Spinal cord (tissue), 9 donors: ENCODE measurements at regions not wholly inside any gene's neighbourhood (a gene's known extent, or its start where the extent isn't known, plus 50 kb on each side); places are given as distances from the start of the nearest gene placed in this dataset.

Experiments
- DNase-seq, 6 donors: peaks; one replicate each; pipeline versions ENCODE4 v3.0.0 to v3.0.0-alpha.2; 2013 to 2015; ENCODE audit warnings: low spot score in 6 of 6, low read depth in 4 of 6
- H3K27ac ChIP-seq: one replicate; pipeline ENCODE4 v1.5.1; 2013; ENCODE audit warnings: low read depth, low read length, control low read depth
- H3K27me3 ChIP-seq: one replicate; pipeline ENCODE4 v1.6.1; 2013; ENCODE audit warnings: low read length; ENCODE audit not compliant: control insufficient read depth, insufficient read depth
- H3K36me3 ChIP-seq: one replicate; pipeline ENCODE4 v1.6.1; 2013; ENCODE audit warnings: low read length; ENCODE audit not compliant: control insufficient read depth, insufficient read depth
- H3K4me1 ChIP-seq: one replicate; pipeline ENCODE4 v1.6.1; 2013; ENCODE audit warnings: low read length; ENCODE audit not compliant: control insufficient read depth, insufficient read depth
- H3K4me3 ChIP-seq: one replicate; pipeline ENCODE4 v1.5.1; 2013; ENCODE audit warnings: low read depth, low read length, control low read depth
- H3K9me3 ChIP-seq: one replicate; pipeline ENCODE4 v1.6.1; 2013; ENCODE audit warnings: low read length; ENCODE audit not compliant: control insufficient read depth, insufficient read depth
- WGBS: methylation state at CpG from one replicate; pipeline ENCODE4 v1.1.5; 2013; ENCODE audit warnings: missing lambda C conversion rate; ENCODE audit not compliant: insufficient coverage; 5-methylcytosine and 5-hydroxymethylcytosine counted together
- donor health status: healthy.

DNA sequence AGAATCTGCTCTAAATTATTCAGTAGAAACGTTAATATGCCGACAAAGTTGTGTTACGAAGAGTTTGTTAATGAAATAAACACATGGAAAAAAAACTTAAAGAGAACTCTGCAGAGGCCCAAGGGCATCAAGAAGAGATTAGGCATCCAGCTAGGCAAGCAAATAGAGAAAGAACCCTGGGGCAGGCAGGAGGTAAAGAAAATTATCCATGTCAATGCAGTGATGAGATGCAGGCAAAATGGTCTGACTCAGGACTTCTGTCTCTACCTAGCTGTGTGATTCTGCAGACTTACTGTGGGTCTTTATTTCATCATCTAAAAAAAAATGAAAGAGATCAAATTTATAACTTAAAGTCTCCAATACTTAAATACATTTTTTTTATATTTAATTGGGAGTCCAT lies 448.0 kb downstream of the HAO1 start:
- H3K27ac ChIP-seq: no peak overlapping the region
- no peaks in the 10 kb centered on the region for H3K9me3 ChIP-seq
- H3K4me1 ChIP-seq: no peaks in the 10 kb centered on the region
- H3K27me3 ChIP-seq: no peaks in the 10 kb centered on the region
- no peaks in the 10 kb centered on the region for H3K36me3 ChIP-seq
- H3K4me3 ChIP-seq: no peak overlapping the region
- WGBS: 57% methylated on average over 3 of the region's 3 CpGs
- DNase-seq: no peak

GRCh38 chr20:7493311-7493710 lies 446.9 kb downstream of the HAO1 start:
- DNase-seq: no peak
- WGBS: no CpG with 5 or more reads among the region's 2 CpGs
- H3K4me1 ChIP-seq: no peaks in the 10 kb centered on the region

DNA sequence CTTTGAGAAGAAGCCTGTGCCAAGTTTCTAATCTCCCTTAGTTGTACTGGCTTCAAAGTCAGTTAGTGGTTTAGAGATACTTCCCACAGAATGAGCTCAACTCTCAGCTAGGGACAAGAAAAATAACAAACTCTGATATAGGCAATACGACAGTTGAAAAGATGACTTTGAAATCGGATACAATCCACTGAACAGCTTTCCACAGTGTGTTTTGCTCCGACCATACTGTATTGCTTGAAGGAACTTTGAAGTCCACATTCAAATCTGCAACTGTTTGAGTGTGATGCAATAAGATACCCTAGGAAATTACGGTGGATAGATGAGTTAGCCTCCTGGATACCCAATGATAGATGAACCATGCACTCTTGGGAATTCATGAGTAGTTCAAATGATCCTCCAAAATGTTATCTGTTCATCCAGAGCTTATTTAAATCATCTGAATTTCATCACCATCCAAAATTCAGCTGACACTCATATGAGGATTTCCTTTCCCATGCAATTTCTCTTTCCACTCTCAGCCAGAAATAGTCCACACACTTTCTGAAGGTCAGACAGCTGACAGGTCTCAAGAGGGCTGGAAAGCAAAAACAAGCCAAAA lies 443.8 kb downstream of the HAO1 start:
- Histone ChIP-seq H3K4me3 (no peak overlapping the region), H3K27me3 (no peaks in the 10 kb centered on the region), H3K36me3 (no peaks in the 10 kb centered on the region), H3K9me3 (no peaks in the 10 kb centered on the region), H3K4me1 (no peaks in the 10 kb centered on the region), H3K27ac (no peak overlapping the region)
- DNase-seq: no peak
- WGBS: 93% methylated on average over 3 of the region's 4 CpGs

More at GRCh38 chr20:7493311-7493710, 446.9 kb downstream of the HAO1 start:
- Histone ChIP-seq H3K36me3 (no peaks in the 10 kb centered on the region), H3K4me3 (no peak overlapping the region), H3K27me3 (no peaks in the 10 kb centered on the region), H3K9me3 (no peaks in the 10 kb centered on the region), H3K27ac (no peak overlapping the region)

DNA sequence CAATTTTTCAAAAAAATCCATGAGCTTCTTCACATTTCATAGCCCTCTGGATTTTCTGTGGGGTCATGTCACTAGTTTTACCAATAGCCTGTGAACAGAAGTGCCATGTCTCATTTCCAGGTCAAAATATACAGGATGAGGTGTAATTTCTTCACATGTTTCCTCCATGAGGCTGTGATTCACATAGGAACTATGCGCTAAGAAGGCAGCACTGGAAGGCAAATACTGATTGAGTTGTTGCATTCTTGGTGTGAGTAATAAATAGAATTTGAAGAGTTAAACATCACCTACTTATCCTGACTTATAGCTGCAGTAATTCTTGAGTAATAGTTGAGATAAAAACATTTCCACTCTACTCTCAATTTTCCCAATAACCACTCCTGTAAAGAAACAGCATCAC lies 442.3 kb downstream of the HAO1 start:
- Histone ChIP-seq H3K4me1 (no peaks in the 10 kb centered on the region), H3K27ac (no peak overlapping the region), H3K36me3 (no peaks in the 10 kb centered on the region), H3K9me3 (no peaks in the 10 kb centered on the region), H3K27me3 (no peaks in the 10 kb centered on the region), H3K4me3 (no peak overlapping the region)
- WGBS: no CpG with 5 or more reads among the region's 1 CpG
- DNase-seq: no peak

DNA sequence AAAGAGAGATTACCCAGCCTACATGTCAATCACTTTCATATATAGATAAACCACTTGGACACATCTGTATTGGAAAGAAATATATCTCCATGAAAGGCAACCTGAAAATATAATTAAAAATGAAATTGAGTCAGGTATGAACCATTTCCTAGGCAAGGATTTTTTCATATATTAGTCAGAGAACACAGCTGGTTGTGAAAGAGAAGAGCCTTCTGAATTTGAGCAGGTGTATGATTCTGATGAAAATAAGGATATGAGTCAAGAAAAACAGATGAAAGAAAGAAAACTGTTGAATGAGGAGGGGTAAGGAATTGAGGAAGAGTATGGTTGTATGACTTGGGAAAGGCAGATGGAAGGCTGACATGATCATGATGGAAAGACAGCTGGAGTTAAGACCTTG lies 441.1 kb downstream of the HAO1 start:
- DNase-seq: no peak
- no peaks in the 10 kb centered on the region for H3K9me3 ChIP-seq
- no peak overlapping the region for H3K27ac ChIP-seq

DNA sequence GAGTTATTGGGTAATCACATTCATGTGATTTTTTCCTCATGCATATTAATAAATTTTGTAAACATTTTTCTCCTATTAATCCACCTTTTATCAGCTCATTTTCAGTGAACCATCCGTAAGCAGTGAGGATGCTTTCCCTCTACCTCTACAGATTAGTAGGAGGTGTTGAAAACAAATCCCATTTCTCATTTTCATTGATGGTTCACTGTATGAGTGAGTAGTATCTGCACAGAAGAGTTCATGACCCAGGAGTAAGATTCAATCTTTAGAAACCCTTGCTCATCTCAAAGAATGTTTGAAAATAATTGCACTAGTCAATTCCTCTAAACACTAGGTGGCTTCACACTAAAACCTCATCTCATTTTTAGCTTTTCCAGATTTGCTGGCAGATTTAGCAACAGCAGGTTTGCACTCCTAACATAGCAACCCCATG lies 440.0 kb downstream of the HAO1 start:
- no peaks in the 10 kb centered on the region for H3K36me3 ChIP-seq
- no peaks in the 10 kb centered on the region for H3K9me3 ChIP-seq
- H3K27me3 ChIP-seq: no peaks in the 10 kb centered on the region
- no CpG with 5 or more reads among the region's 1 CpG for WGBS
- no peak overlapping the region for H3K4me3 ChIP-seq
- DNase-seq: no peak
- H3K27ac ChIP-seq: no peak overlapping the region
- H3K4me1 ChIP-seq: no peaks in the 10 kb centered on the region

More for the DNA sequence above, 441.1 kb downstream of the HAO1 start:
- Histone ChIP-seq H3K4me3 (no peak overlapping the region), H3K27me3 (no peaks in the 10 kb centered on the region), H3K4me1 (no peaks in the 10 kb centered on the region), H3K36me3 (no peaks in the 10 kb centered on the region)

GRCh38 chr20:7503501-7503900 lies 436.8 kb downstream of the HAO1 start:
- 83% methylated on average over 2 of the region's 3 CpGs for WGBS

GRCh38 chr20:7505152-7505834 lies 435.0 kb downstream of the HAO1 start:
- H3K27me3 ChIP-seq: no peaks in the 10 kb centered on the region
- H3K4me3 ChIP-seq: no peak overlapping the region
- no peaks in the 10 kb centered on the region for H3K9me3 ChIP-seq
- H3K36me3 ChIP-seq: no peaks in the 10 kb centered on the region
- no peaks in the 10 kb centered on the region for H3K4me1 ChIP-seq
- H3K27ac ChIP-seq: no peak overlapping the region
- no peak for DNase-seq
- WGBS: 83% methylated on average over 1 of the region's 4 CpGs

More at GRCh38 chr20:7503501-7503900, 436.8 kb downstream of the HAO1 start:
- Histone ChIP-seq H3K4me3 (no peak overlapping the region), H3K27me3 (no peaks in the 10 kb centered on the region), H3K27ac (peak overlapping the region; percentile 1), H3K36me3 (no peaks in the 10 kb centered on the region), H3K4me1 (no peaks in the 10 kb centered on the region), H3K9me3 (no peaks in the 10 kb centered on the region)
- DNase-seq: peak in 2 of 6 donors; percentile 9 to 33

DNA sequence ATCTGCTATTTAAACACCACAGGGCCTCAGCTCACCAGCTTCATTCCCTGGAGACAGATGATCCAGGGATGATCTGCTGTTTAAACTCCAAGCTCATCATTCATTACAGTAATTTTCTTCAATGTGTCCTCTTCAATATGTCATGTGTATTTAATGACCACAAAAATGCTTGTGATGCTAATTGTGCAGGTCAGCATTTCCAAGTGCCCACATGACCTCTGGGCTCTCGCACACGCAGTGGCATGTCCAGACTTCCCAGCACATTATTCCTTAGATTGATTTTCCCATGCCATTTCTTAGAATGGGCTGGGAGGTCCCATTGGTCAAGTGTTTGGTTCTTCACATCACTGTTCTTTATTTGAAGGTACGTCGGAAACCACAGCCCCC lies 434.4 kb downstream of the HAO1 start:
- no peak overlapping the region for H3K27ac ChIP-seq
- 63% methylated on average over 2 of the region's 4 CpGs for WGBS
- no peak overlapping the region for H3K4me3 ChIP-seq
- DNase-seq: no peak
- H3K9me3 ChIP-seq: no peaks in the 10 kb centered on the region
- no peaks in the 10 kb centered on the region for H3K27me3 ChIP-seq
- H3K36me3 ChIP-seq: no peaks in the 10 kb centered on the region
- no peaks in the 10 kb centered on the region for H3K4me1 ChIP-seq

GRCh38 chr20:7516621-7517111 lies 423.6 kb downstream of the HAO1 start:
- H3K9me3 ChIP-seq: no peaks in the 10 kb centered on the region
- H3K27ac ChIP-seq: no peak overlapping the region
- no peaks in the 10 kb centered on the region for H3K36me3 ChIP-seq
- no peaks in the 10 kb centered on the region for H3K4me1 ChIP-seq
- no peak overlapping the region for H3K4me3 ChIP-seq
- no CpG with 5 or more reads among the region's 6 CpGs for WGBS
- DNase-seq: peak in 2 of 6 donors; percentile 15 to 56
- no peaks in the 10 kb centered on the region for H3K27me3 ChIP-seq
